GM23338 (cell line): ENCODE measurements at regions not wholly inside any gene's neighbourhood (a gene's known extent, or its start where the extent isn't known, plus 50 kb on each side); places are given as distances from the start of the nearest gene placed in this dataset.

Source experiments
- ATAC-seq: fragments of 200-7000 bp; cut with Tn5 transposase; 3 replicates; pipeline ENCODE4 v1.9.1; 2020
- DNase-seq: peaks from one replicate; pipeline ENCODE4 v3.0.0-alpha.2; 2015; ENCODE audit warnings: low spot score
- H2AFZ ChIP-seq: fragments of 200-600 bp; sonication (generic); 2 replicates; pipeline ENCODE4 v1.8.0; 2016; ENCODE audit warnings: antibody characterized with exemption, mild to moderate bottlenecking, moderate library complexity
- H3F3A ChIP-seq: fragments of 200-600 bp; sonication (generic); replicated peaks from 2 replicates; pipeline ENCODE4 v1.8.0; 2017; ENCODE audit warnings: antibody characterized with exemption, mixed run types, low read depth
- H3K27ac ChIP-seq: fragments of 200-600 bp; sonication (generic); 2 replicates; pipeline ENCODE4 v1.6.1; 2016; ENCODE audit warnings: low read depth
- H3K27me3 ChIP-seq: fragments of 200-600 bp; sonication (generic); 2 replicates; pipeline ENCODE4 v1.8.0; 2016; ENCODE audit warnings: mild to moderate bottlenecking, mixed run types, moderate library complexity; ENCODE audit not compliant: insufficient read depth
- H3K36me3 ChIP-seq: fragments of 200-600 bp; sonication (generic); 2 replicates; pipeline ENCODE4 v1.8.0; 2016; ENCODE audit warnings: mild to moderate bottlenecking; ENCODE audit not compliant: insufficient read depth
- H3K4me1 ChIP-seq: fragments of 200-600 bp; sonication (generic); 2 replicates; pipeline ENCODE4 v1.8.0; 2016; ENCODE audit warnings: mild to moderate bottlenecking, moderate library complexity; ENCODE audit not compliant: insufficient read depth
- H3K4me2 ChIP-seq: fragments of 200-600 bp; sonication (generic); 2 replicates; pipeline ENCODE4 v1.7.1; 2017; ENCODE audit warnings: mixed run types
- H3K4me3 ChIP-seq: fragments of 200-600 bp; sonication (generic); 2 replicates; pipeline ENCODE4 v1.6.1; 2016; ENCODE audit warnings: mixed run types
- H3K79me2 ChIP-seq: fragments of 200-600 bp; sonication (generic); replicated peaks from 2 replicates; pipeline ENCODE4 v1.8.0; 2017; ENCODE audit warnings: mild to moderate bottlenecking; ENCODE audit not compliant: insufficient read depth
- H3K9me2 ChIP-seq: fragments of 200-600 bp; sonication (generic); 2 replicates; pipeline ENCODE4 v1.8.0; 2017; ENCODE audit not compliant: insufficient read depth
- H4K20me1 ChIP-seq: fragments of 200-600 bp; sonication (generic); replicated peaks from 2 replicates; pipeline ENCODE4 v1.8.0; 2017; ENCODE audit warnings: mild to moderate bottlenecking; ENCODE audit not compliant: insufficient read depth
- H3K27ac Mint-ChIP-seq: 2 replicates; pipeline ENCODE4 v1.8.0; 2020; ENCODE audit warnings: inconsistent platforms, mild to moderate bottlenecking, moderate library complexity, mixed read lengths
- H3K27me3 Mint-ChIP-seq: 3 replicates; pipeline ENCODE4 v1.8.0; 2022; ENCODE audit warnings: low read depth, mild to moderate bottlenecking, moderate library complexity, mixed read lengths, inconsistent platforms; ENCODE audit not compliant: insufficient read depth, poor library complexity
- H3K36me3 Mint-ChIP-seq: 3 replicates; pipeline ENCODE4 v1.8.0; 2021; ENCODE audit warnings: low read depth, mild to moderate bottlenecking, inconsistent platforms, moderate library complexity, mixed read lengths
- H3K4me1 Mint-ChIP-seq: 3 replicates; pipeline ENCODE4 v1.8.0; 2020; ENCODE audit warnings: mild to moderate bottlenecking, inconsistent platforms, mixed read lengths
- H3K4me3 Mint-ChIP-seq: 3 replicates; pipeline ENCODE4 v1.8.0; 2021; ENCODE audit warnings: moderate library complexity, mild to moderate bottlenecking, inconsistent platforms, mixed read lengths
- H3K9me3 Mint-ChIP-seq: 3 replicates; pipeline ENCODE4 v1.8.0; 2020; ENCODE audit warnings: moderate library complexity, mild to moderate bottlenecking, inconsistent platforms, mixed read lengths
- CREB1 ChIP-seq: fragments of 250-450 bp; sonication (Bioruptor Pico); IDR thresholded peaks from 2 replicates; pipeline ENCODE4 v1.5.0; 2020; ENCODE audit warnings: low read depth, mild to moderate bottlenecking, moderate library complexity
- CTCF ChIP-seq, 2 experiments: fragments of 200-600 bp in 1 of 2; sonication (generic) in 1 of 2; conservative IDR thresholded peaks; 2 replicates each; pipeline versions ENCODE4 v1.5.1 to v1.6.1; 2016 to 2017; ENCODE audit warnings: antibody characterized with exemption in 2 of 2, low read depth in 2 of 2, mild to moderate bottlenecking in 2 of 2, moderate library complexity in 1 of 2
- EZH2 ChIP-seq: fragments of 200-600 bp; sonication (generic); IDR thresholded peaks from one replicate; pipeline ENCODE4 v1.8.0; 2017; ENCODE audit warnings: antibody characterized with exemption, mild to moderate bottlenecking, low read depth; ENCODE audit not compliant: unreplicated experiment
- EZH2phosphoT487 ChIP-seq: fragments of 200-600 bp; sonication (generic); IDR thresholded peaks from one replicate; pipeline ENCODE4 v1.8.1; 2018; ENCODE audit warnings: antibody characterized with exemption; ENCODE audit not compliant: unreplicated experiment
- JUNB ChIP-seq: IDR thresholded peaks from one replicate; pipeline ENCODE4 v1.6.1; 2016; ENCODE audit warnings: antibody characterized with exemption; ENCODE audit not compliant: unreplicated experiment
- NANOG ChIP-seq: IDR thresholded peaks from 2 replicates; pipeline ENCODE4 v1.6.1; 2016; ENCODE audit warnings: antibody characterized with exemption, borderline replicate concordance
- POLR2AphosphoS5 ChIP-seq: IDR thresholded peaks from 2 replicates; pipeline ENCODE4 v1.6.1; 2016; ENCODE audit warnings: antibody characterized with exemption, low read depth
- STAT1 ChIP-seq: IDR thresholded peaks from one replicate; pipeline ENCODE4 v1.6.1; 2016; ENCODE audit warnings: antibody characterized with exemption; ENCODE audit not compliant: unreplicated experiment
- ZNF114 ChIP-seq: fragments of 250-450 bp; sonication (Bioruptor Pico); IDR thresholded peaks from 2 replicates; pipeline ENCODE4 v1.5.0; 2020; ENCODE audit warnings: mild to moderate bottlenecking, moderate library complexity
- ZNF331 ChIP-seq: fragments of 250-450 bp; sonication (Bioruptor Pico); IDR thresholded peaks from 2 replicates; pipeline ENCODE4 v1.5.0; 2020; ENCODE audit warnings: low read depth, mild to moderate bottlenecking, moderate library complexity
- ZNF462 ChIP-seq: fragments of 250-450 bp; sonication (Bioruptor Pico); IDR thresholded peaks from 2 replicates; pipeline ENCODE4 v1.5.0; 2020; ENCODE audit warnings: mild to moderate bottlenecking, moderate library complexity
- TF ChIP-seq, protein P1 (sequence below): IDR thresholded peaks from 2 replicates; pipeline ENCODE4 v1.6.1; 2016; ENCODE audit warnings: antibody characterized with exemption
- TF ChIP-seq, protein P2 (sequence below): IDR thresholded peaks from one replicate; pipeline ENCODE4 v1.6.1; 2018; ENCODE audit warnings: antibody characterized with exemption; ENCODE audit not compliant: unreplicated experiment

GRCh38 chr18:27712066-27712465 lies 464.9 kb downstream of the CDH2 start:
- Mint-ChIP-seq H3K4me3 (no peak overlapping the region), H3K27ac (peak overlapping the region; percentile 66), H3K36me3 (peaks cover 26% of the 10 kb centered on the region), H3K27me3 (peaks cover 3% of the 10 kb centered on the region), H3K4me1 (peaks cover 43% of the 10 kb centered on the region), H3K9me3 (peaks cover 13% of the 10 kb centered on the region)
- peak overlapping the region; percentile 69; the same call in 1 of the 2 replicates for H2AFZ ChIP-seq
- H3F3A ChIP-seq, result no peaks in the 10 kb centered on the region
- no peak for TF ChIP-seq JUNB
- no peak for TF ChIP-seq CREB1
- TF ChIP-seq ZNF114, result no peak
- TF ChIP-seq, protein P1, sequence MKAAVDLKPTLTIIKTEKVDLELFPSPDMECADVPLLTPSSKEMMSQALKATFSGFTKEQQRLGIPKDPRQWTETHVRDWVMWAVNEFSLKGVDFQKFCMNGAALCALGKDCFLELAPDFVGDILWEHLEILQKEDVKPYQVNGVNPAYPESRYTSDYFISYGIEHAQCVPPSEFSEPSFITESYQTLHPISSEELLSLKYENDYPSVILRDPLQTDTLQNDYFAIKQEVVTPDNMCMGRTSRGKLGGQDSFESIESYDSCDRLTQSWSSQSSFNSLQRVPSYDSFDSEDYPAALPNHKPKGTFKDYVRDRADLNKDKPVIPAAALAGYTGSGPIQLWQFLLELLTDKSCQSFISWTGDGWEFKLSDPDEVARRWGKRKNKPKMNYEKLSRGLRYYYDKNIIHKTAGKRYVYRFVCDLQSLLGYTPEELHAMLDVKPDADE, result no peak
- no peak for TF ChIP-seq NANOG
- TF ChIP-seq POLR2AphosphoS5, result no peak
- no peak for TF ChIP-seq EZH2
- no peak for TF ChIP-seq ZNF462 (CRISPR knock-in tag)
- TF ChIP-seq, protein P2, sequence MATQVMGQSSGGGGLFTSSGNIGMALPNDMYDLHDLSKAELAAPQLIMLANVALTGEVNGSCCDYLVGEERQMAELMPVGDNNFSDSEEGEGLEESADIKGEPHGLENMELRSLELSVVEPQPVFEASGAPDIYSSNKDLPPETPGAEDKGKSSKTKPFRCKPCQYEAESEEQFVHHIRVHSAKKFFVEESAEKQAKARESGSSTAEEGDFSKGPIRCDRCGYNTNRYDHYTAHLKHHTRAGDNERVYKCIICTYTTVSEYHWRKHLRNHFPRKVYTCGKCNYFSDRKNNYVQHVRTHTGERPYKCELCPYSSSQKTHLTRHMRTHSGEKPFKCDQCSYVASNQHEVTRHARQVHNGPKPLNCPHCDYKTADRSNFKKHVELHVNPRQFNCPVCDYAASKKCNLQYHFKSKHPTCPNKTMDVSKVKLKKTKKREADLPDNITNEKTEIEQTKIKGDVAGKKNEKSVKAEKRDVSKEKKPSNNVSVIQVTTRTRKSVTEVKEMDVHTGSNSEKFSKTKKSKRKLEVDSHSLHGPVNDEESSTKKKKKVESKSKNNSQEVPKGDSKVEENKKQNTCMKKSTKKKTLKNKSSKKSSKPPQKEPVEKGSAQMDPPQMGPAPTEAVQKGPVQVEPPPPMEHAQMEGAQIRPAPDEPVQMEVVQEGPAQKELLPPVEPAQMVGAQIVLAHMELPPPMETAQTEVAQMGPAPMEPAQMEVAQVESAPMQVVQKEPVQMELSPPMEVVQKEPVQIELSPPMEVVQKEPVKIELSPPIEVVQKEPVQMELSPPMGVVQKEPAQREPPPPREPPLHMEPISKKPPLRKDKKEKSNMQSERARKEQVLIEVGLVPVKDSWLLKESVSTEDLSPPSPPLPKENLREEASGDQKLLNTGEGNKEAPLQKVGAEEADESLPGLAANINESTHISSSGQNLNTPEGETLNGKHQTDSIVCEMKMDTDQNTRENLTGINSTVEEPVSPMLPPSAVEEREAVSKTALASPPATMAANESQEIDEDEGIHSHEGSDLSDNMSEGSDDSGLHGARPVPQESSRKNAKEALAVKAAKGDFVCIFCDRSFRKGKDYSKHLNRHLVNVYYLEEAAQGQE, result no peak
- TF ChIP-seq ZNF331 (CRISPR knock-in tag), result no peak
- TF ChIP-seq STAT1, result no peak
- no peak for TF ChIP-seq CTCF (conservative IDR thresholded peaks at IDR 0.05; ENCODE audit: low read depth in 2 of 2)
- TF ChIP-seq EZH2phosphoT487, result no peak
- no peaks in the 10 kb centered on the region for H4K20me1 ChIP-seq
- no peak overlapping the region for H3K4me3 ChIP-seq
- H3K4me1 ChIP-seq, result peaks cover 36% of the 10 kb centered on the region
- DNase-seq (peak; percentile 12), ATAC-seq (peak; percentile 42; the same call in 2 of the 3 replicates)
- H3K27me3 ChIP-seq, result no peaks in the 10 kb centered on the region
- peak overlapping the region; percentile 35 for H3K4me2 ChIP-seq
- H3K79me2 ChIP-seq, result no peaks in the 10 kb centered on the region
- H3K27ac ChIP-seq, result peak overlapping the region; percentile 58
- H3K9me2 ChIP-seq, result no peaks in the 10 kb centered on the region; the same call in 1 of the 2 replicates
- no peaks in the 10 kb centered on the region for H3K36me3 ChIP-seq
